ENCODE measurements at regions not wholly inside any gene's neighbourhood (a gene's known extent, or its start where the extent isn't known, plus 50 kb on each side); places are given as distances from the start of the nearest gene placed in this dataset.
A peak's percentile ranks its signal among the peaks of the same experiment; 100 is the strongest.
"Not testable (repeated sequence)": the region's sequence is repeated elsewhere in the genome, so short reads cannot be mapped to it uniquely, and the experiment has no call there.

- H3K9me3 Mint-ChIP-seq; H3K4me3 Mint-ChIP-seq; H3K36me3 Mint-ChIP-seq (ENCODE audit: low read depth); DNase-seq (ENCODE audit: low spot score); H3K4me1 Mint-ChIP-seq (ENCODE audit: low read depth); H3K27ac Mint-ChIP-seq; H3K27me3 Mint-ChIP-seq (ENCODE audit: low read depth): not testable (repeated sequence)
Measured at GRCh38 chr1:229173491-229174476, 97.1 kb upstream of the RAB4A start.

DNA sequence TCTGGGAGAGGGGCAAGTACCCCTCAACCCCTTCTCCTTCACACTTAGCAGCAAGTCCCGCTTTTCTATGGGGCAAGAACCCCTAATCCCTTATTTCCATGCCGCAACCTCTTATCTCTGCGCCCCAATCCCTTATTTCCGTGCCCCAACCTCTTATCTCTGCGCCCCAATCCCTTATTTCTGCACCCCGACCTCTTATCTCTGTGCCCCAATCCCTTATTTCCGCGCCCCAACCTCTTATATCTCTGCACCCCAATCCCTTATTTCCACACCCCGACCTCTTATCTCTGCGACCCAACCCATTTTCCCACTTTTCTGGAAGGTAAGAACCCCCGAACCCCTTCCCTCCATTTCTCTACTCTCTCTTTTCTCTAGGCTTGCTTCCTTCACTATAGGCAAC lies 95.6 kb upstream of the RAB4A start:
- DNase-seq (ENCODE audit: low spot score); H3K27me3 Mint-ChIP-seq (ENCODE audit: low read depth); H3K36me3 Mint-ChIP-seq (ENCODE audit: low read depth); H3K9me3 Mint-ChIP-seq; H3K27ac Mint-ChIP-seq; H3K4me1 Mint-ChIP-seq (ENCODE audit: low read depth); H3K4me3 Mint-ChIP-seq: not testable (repeated sequence)

DNA sequence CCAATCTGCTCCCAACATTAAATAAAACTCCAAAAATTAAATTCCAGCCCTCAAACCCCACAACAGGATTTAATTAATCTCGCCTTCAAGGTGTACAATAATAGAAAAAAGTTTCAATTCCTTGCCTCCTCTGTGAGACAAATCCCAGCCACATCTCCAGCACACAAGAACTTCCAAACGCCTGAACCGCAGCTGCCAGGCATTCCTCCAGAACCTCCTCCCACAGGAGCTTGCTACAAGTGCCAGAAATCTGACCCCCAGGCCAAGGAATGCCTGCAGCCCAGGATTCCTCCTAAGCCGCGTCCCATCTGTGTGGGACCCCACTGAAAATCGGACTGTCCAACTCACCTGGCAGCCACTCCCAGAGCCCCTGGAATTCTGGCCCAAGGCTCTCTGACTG lies 94.5 kb upstream of the RAB4A start:
- H3K4me1 Mint-ChIP-seq (ENCODE audit: low read depth); H3K27ac Mint-ChIP-seq; DNase-seq (ENCODE audit: low spot score); H3K9me3 Mint-ChIP-seq; H3K27me3 Mint-ChIP-seq (ENCODE audit: low read depth); H3K36me3 Mint-ChIP-seq (ENCODE audit: low read depth); H3K4me3 Mint-ChIP-seq: not testable (repeated sequence)

- no peaks in the 10 kb centered on the region for H3K4me1 Mint-ChIP-seq (ENCODE audit: low read depth)
- no peaks in the 10 kb centered on the region for H3K9me3 Mint-ChIP-seq
- H3K27me3 Mint-ChIP-seq (ENCODE audit: low read depth), result peaks cover 2% of the 10 kb centered on the region
- H3K4me3 Mint-ChIP-seq, result no peak overlapping the region
- H3K27ac Mint-ChIP-seq, result no peak overlapping the region
- no peak for DNase-seq (ENCODE audit: low spot score)
- no peaks in the 10 kb centered on the region for H3K36me3 Mint-ChIP-seq (ENCODE audit: low read depth)
Measured at GRCh38 chr1:229180161-229180560, 90.8 kb upstream of the RAB4A start.

- no peak overlapping the region for H3K27ac Mint-ChIP-seq
- H3K4me3 Mint-ChIP-seq, result no peak overlapping the region
- H3K36me3 Mint-ChIP-seq (ENCODE audit: low read depth), result no peaks in the 10 kb centered on the region
- no peaks in the 10 kb centered on the region for H3K9me3 Mint-ChIP-seq
- no peaks in the 10 kb centered on the region for H3K27me3 Mint-ChIP-seq (ENCODE audit: low read depth)
- H3K4me1 Mint-ChIP-seq (ENCODE audit: low read depth), result peaks cover 8% of the 10 kb centered on the region
- no peak for DNase-seq (ENCODE audit: low spot score)
Measured at GRCh38 chr1:229181419-229181818, 89.5 kb upstream of the RAB4A start.

DNA sequence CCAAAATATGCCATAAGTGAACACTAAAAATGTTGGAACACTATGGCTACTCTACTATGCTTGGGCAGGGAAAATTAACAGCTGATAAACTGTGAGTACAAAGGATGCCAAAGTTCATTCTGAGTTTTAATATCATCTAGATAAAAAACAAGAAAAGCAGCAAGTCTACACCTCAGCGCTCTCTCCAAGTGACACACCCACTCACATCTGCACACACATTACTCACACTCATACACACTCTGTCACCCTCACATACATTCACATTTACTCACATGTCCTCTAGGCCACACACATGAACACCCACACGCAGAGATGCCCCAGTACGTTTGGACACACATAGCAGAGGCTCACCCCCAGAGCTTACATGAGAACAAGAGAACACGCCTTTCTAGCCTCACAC lies 87.3 kb upstream of the RAB4A start:
- no peak overlapping the region for H3K4me3 Mint-ChIP-seq

GRCh38 chr1:229184066-229184465 lies 86.8 kb upstream of the RAB4A start:
- Mint-ChIP-seq H3K4me3 (no peak overlapping the region), H3K36me3 (ENCODE audit: low read depth) (no peaks in the 10 kb centered on the region), H3K27ac (no peak overlapping the region), H3K9me3 (no peaks in the 10 kb centered on the region), H3K27me3 (ENCODE audit: low read depth) (no peaks in the 10 kb centered on the region), H3K4me1 (ENCODE audit: low read depth) (peaks cover 14% of the 10 kb centered on the region)
- no peak for DNase-seq (ENCODE audit: low spot score)

More for the DNA sequence above, 87.3 kb upstream of the RAB4A start:
- Mint-ChIP-seq H3K27me3 (ENCODE audit: low read depth) (no peaks in the 10 kb centered on the region), H3K9me3 (no peaks in the 10 kb centered on the region), H3K4me1 (ENCODE audit: low read depth) (peaks cover 14% of the 10 kb centered on the region), H3K36me3 (ENCODE audit: low read depth) (no peaks in the 10 kb centered on the region), H3K27ac (no peak overlapping the region)
- DNase-seq (ENCODE audit: low spot score), result no peak

- Mint-ChIP-seq H3K27me3 (ENCODE audit: low read depth) (no peaks in the 10 kb centered on the region), H3K9me3 (no peaks in the 10 kb centered on the region), H3K4me3 (no peak overlapping the region), H3K4me1 (ENCODE audit: low read depth) (peaks cover 14% of the 10 kb centered on the region), H3K36me3 (ENCODE audit: low read depth) (no peaks in the 10 kb centered on the region), H3K27ac (no peak overlapping the region)
- DNase-seq (ENCODE audit: low spot score), result no peak
Measured at GRCh38 chr1:229185963-229186362, 84.9 kb upstream of the RAB4A start.

DNA sequence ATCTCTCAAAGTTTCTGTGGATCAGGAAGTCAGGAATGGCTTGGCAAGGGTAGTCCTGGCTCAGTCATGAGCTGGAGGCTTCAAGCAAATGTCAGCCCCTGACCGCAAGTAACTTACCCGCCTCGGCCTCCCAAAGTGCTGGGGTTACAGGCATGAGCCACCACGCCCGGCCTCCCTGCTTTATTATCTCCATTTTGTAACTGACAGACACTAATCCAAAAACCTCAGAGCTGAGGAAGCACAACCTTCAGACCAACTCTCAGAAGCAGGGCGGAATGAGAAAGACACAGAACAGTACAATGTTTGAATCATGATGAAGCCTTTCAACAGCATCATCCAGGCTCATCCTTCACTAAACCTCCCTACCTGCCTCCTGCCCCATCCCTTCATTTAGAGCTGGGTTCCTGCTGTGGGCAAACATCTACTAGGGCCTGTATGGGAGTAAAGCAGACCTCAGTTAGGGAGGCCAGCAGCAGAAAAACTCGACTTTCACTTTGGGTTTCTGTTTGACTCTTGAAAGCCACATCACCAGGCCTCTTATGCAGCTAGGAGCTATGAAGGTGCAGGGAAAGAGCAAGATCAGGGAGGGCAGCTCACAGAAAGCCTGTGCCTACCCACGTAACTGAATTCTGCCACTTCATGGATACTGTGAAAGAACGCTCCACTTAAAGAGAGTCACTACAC lies 84.4 kb upstream of the RAB4A start:
- Mint-ChIP-seq H3K27me3 (ENCODE audit: low read depth) (no peaks in the 10 kb centered on the region), H3K4me3 (peak overlapping the region; percentile 25), H3K36me3 (ENCODE audit: low read depth) (no peaks in the 10 kb centered on the region), H3K27ac (peak overlapping the region; percentile 80), H3K4me1 (ENCODE audit: low read depth) (peaks cover 16% of the 10 kb centered on the region), H3K9me3 (no peaks in the 10 kb centered on the region)
- DNase-seq (ENCODE audit: low spot score), result peak; percentile 44

GRCh38 chr1:229190057-229190575 lies 80.8 kb upstream of the RAB4A start:
- H3K4me3 Mint-ChIP-seq, result no peak overlapping the region
- no peaks in the 10 kb centered on the region for H3K36me3 Mint-ChIP-seq (ENCODE audit: low read depth)
- H3K9me3 Mint-ChIP-seq, result no peaks in the 10 kb centered on the region
- peaks cover 24% of the 10 kb centered on the region for H3K4me1 Mint-ChIP-seq (ENCODE audit: low read depth)
- peaks cover 7% of the 10 kb centered on the region for H3K27me3 Mint-ChIP-seq (ENCODE audit: low read depth)
- H3K27ac Mint-ChIP-seq, result no peak overlapping the region
- no peak for DNase-seq (ENCODE audit: low spot score)

- H3K4me1 Mint-ChIP-seq (ENCODE audit: low read depth), result peaks cover 17% of the 10 kb centered on the region
- no peak overlapping the region for H3K4me3 Mint-ChIP-seq
- H3K36me3 Mint-ChIP-seq (ENCODE audit: low read depth), result no peaks in the 10 kb centered on the region
- no peak for DNase-seq (ENCODE audit: low spot score)
- H3K9me3 Mint-ChIP-seq, result no peaks in the 10 kb centered on the region
- H3K27me3 Mint-ChIP-seq (ENCODE audit: low read depth), result peaks cover 7% of the 10 kb centered on the region
- H3K27ac Mint-ChIP-seq, result no peak overlapping the region
Measured at GRCh38 chr1:229191066-229191674, 79.7 kb upstream of the RAB4A start.

DNA sequence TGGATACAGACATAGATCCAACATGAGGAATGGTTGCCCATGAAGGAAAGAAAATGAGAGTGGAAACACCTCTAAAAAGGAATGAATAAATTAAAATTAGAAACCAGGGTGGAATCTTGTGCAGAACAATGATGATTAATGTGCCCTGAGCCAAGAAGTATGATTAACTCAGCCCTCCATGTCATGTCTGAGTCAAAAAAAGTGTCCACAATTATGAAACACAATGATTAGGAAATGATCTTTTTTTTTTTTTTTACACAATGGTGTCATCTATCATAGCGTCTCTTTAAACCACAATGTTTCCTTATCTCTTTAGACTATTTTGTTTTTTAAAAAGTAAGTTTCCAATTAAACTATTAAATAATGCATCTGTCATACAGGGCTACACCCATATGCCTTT lies 78.9 kb upstream of the RAB4A start:
- Mint-ChIP-seq H3K27me3 (ENCODE audit: low read depth) (peaks cover 7% of the 10 kb centered on the region), H3K36me3 (ENCODE audit: low read depth) (no peaks in the 10 kb centered on the region), H3K4me3 (no peak overlapping the region), H3K9me3 (no peaks in the 10 kb centered on the region), H3K27ac (no peak overlapping the region), H3K4me1 (ENCODE audit: low read depth) (peaks cover 11% of the 10 kb centered on the region)
- no peak for DNase-seq (ENCODE audit: low spot score)

DNA sequence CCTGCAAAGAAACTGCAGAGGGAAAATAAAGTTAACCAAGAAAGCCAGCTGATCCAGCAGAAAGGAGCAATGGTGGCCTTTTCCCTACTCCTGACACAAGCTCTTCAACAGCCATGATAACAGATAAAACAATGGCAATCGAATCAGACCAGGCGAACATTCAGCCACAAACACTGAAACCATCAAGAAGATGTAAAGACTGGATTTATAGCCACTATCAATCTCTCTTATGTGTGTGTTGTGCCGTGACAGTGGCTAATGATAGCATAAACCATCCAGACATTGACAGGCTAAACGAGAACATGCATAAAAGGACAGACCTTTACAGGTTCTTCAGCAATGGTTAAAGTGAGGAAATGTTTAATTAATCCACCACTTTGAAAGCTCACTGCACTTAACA lies 78.1 kb upstream of the RAB4A start:
- Mint-ChIP-seq H3K4me3 (no peak overlapping the region), H3K27ac (no peak overlapping the region), H3K4me1 (ENCODE audit: low read depth) (peaks cover 10% of the 10 kb centered on the region), H3K27me3 (ENCODE audit: low read depth) (peaks cover 7% of the 10 kb centered on the region), H3K9me3 (no peaks in the 10 kb centered on the region), H3K36me3 (ENCODE audit: low read depth) (no peaks in the 10 kb centered on the region)
- DNase-seq (ENCODE audit: low spot score), result no peak

DNA sequence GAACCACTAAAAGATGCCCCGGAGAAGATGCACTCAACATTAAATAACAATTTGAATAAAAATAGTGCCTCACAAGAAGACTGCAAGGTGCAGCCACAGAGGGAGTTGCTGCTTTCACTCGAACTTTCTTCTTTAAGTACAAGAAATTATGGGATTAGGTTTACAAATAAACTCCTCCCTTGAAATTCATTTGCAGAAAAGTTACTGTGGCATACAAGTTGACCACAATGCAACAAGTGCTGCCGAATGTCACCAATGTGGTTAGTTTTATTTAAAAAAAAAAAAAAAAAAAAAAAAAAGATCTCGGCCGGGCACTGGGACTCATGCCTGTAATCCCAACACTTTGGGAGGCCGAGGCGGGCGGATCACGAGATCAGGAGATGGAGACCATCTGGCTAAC lies 76.8 kb upstream of the RAB4A start:
- H3K36me3 Mint-ChIP-seq (ENCODE audit: low read depth), result no peaks in the 10 kb centered on the region
- DNase-seq (ENCODE audit: low spot score), result no peak
- H3K27ac Mint-ChIP-seq, result no peak overlapping the region
- H3K27me3 Mint-ChIP-seq (ENCODE audit: low read depth), result peaks cover 7% of the 10 kb centered on the region
- no peak overlapping the region for H3K4me3 Mint-ChIP-seq
- peaks cover 10% of the 10 kb centered on the region for H3K4me1 Mint-ChIP-seq (ENCODE audit: low read depth)
- H3K9me3 Mint-ChIP-seq, result no peaks in the 10 kb centered on the region
